ENCODE measurements at regions not wholly inside any gene's neighbourhood (a gene's known extent, or its start where the extent isn't known, plus 50 kb on each side); places are given as distances from the start of the nearest gene placed in this dataset.

DNA sequence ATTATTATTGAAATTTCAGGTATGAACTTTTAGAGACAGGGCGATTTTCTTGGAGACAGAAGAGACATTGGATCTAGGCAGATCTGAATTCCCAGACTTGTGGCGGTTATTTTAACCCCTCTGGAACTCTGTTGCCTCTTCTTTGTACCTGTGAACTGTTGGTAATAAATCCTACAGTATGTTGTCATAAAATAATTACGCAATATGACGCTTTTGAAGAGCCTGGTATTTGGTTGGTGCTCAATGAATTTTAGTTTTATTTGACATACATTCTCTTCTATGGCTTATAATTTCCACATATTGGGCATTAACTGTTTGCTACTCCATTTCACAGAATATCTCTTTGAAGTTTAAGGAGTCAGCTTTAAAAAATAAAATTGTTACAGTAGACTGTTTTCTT is 1496.1 kb upstream of the IGFBP7 start:
- no peak for FAIRE-seq

DNA sequence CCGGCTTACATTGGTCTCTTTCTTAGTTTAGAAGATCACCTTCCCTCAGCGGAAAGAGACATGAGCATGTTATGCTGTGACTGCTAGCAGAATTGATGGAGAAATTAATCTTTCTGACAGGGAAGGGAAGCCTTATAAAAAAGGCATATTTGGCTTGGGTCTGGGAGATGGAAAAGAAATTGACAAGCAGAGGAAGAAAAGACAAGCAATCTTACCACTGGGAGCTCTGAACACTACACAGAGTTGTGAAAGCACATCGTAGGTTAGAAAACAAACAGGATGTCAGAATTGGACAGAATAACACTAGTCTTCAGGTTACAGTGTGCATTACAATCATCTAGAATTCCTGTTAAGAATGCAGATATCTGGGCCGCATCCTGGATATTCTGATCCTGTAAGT is 1493.8 kb upstream of the IGFBP7 start:
- H3K9ac ChIP-seq (replicated peaks; ENCODE audit: extremely low read depth, insufficient read depth, low read length) = no peak overlapping the region
- H3K4me1 ChIP-seq (ENCODE audit: control insufficient read depth, extremely low read depth, insufficient read depth, low read length) = no peaks in the 10 kb centered on the region
- H2AFZ ChIP-seq (ENCODE audit: low read depth, low read length) = no peak overlapping the region
- H3K27me3 ChIP-seq (ENCODE audit: control insufficient read depth in 2 of 2, insufficient read depth in 2 of 2, low read length in 2 of 2) = no peaks in the 10 kb centered on the region
- no peaks in the 10 kb centered on the region for H3K9me3 ChIP-seq (replicated peaks; ENCODE audit: control insufficient read depth, insufficient read depth, low read length)
- intact Hi-C loops (cut with micrococcal nuclease) = no loop called here
- POLR2A ChIA-PET = no interaction called here
- H3K4me3 ChIP-seq (replicated peaks in 1 of 3; ENCODE audit: insufficient read depth in 1 of 3, low read depth in 1 of 3, low read length in 3 of 3) = no peak overlapping the region
- CTCF ChIA-PET = no interaction called here
- no peaks in the 10 kb centered on the region for H3K79me2 ChIP-seq (ENCODE audit: control insufficient read depth, insufficient read depth, low read length)
- H3K4me2 ChIP-seq (ENCODE audit: insufficient read depth, low read length) = no peak overlapping the region
- no TSS peak for BruUV-seq (replicated peaks)
- H3K27ac ChIP-seq (ENCODE audit: insufficient read depth, low read depth, low read length) = no peak overlapping the region
- no peaks in the 10 kb centered on the region for H3K9me1 ChIP-seq (replicated peaks; ENCODE audit: control insufficient read depth, extremely low read depth, insufficient read depth, low read length)
- dilution Hi-C loops (cut with MboI; ENCODE audit: extremely low pct_ligation_motif_present, low sequenced_read_pairs) = no loop called here
- TF ChIP-seq POLR2AphosphoS5 (IDR thresholded peaks at IDR 0.05; ENCODE audit: insufficient read depth, low read depth, low read length) (no peak), POLR2A (IDR thresholded peaks at IDR 0.05; ENCODE audit: low read depth, low read length) (no peak), EZH2 (IDR thresholded peaks at IDR 0.05; ENCODE audit: borderline replicate concordance, low read depth, low read length, severe bottlenecking) (no peak), GATA2 (IDR thresholded peaks at IDR 0.05; ENCODE audit: insufficient read depth, insufficient read length, low read depth, low read length) (no peak)
- TF ChIP-seq, protein P1, sequence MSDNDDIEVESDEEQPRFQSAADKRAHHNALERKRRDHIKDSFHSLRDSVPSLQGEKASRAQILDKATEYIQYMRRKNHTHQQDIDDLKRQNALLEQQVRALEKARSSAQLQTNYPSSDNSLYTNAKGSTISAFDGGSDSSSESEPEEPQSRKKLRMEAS (IDR thresholded peaks at IDR 0.05; ENCODE audit: insufficient read depth, insufficient read length) = no peak
- FAIRE-seq = no peak
- H4K20me1 ChIP-seq (replicated peaks; ENCODE audit: control insufficient read depth, extremely low read depth, insufficient read depth, low read length) = no peaks in the 10 kb centered on the region
- H3K36me3 ChIP-seq (ENCODE audit: control insufficient read depth in 2 of 2, extremely low read depth in 1 of 2, insufficient read depth in 2 of 2, low read length in 2 of 2) = no peaks in the 10 kb centered on the region
- no peak for DNase-seq (ENCODE audit: low read depth, low spot score)

More for the DNA sequence above, 1496.1 kb upstream of the IGFBP7 start:
- Histone ChIP-seq H3K9me3 (replicated peaks; ENCODE audit: control insufficient read depth, insufficient read depth, low read length) (no peaks in the 10 kb centered on the region), H3K27ac (ENCODE audit: insufficient read depth, low read depth, low read length) (no peak overlapping the region), H3K9ac (replicated peaks; ENCODE audit: extremely low read depth, insufficient read depth, low read length) (no peak overlapping the region), H2AFZ (ENCODE audit: low read depth, low read length) (no peak overlapping the region), H3K4me3 (replicated peaks in 1 of 3; ENCODE audit: insufficient read depth in 1 of 3, low read depth in 1 of 3, low read length in 3 of 3) (no peak overlapping the region), H3K4me1 (ENCODE audit: control insufficient read depth, extremely low read depth, insufficient read depth, low read length) (no peaks in the 10 kb centered on the region), H3K4me2 (ENCODE audit: insufficient read depth, low read length) (no peak overlapping the region), H4K20me1 (replicated peaks; ENCODE audit: control insufficient read depth, extremely low read depth, insufficient read depth, low read length) (no peaks in the 10 kb centered on the region), H3K27me3 (ENCODE audit: control insufficient read depth in 2 of 2, insufficient read depth in 2 of 2, low read length in 2 of 2) (no peaks in the 10 kb centered on the region), H3K36me3 (ENCODE audit: control insufficient read depth in 2 of 2, extremely low read depth in 1 of 2, insufficient read depth in 2 of 2, low read length in 2 of 2) (no peaks in the 10 kb centered on the region), H3K79me2 (ENCODE audit: control insufficient read depth, insufficient read depth, low read length) (no peaks in the 10 kb centered on the region), H3K9me1 (replicated peaks; ENCODE audit: control insufficient read depth, extremely low read depth, insufficient read depth, low read length) (no peaks in the 10 kb centered on the region)
- no peak for TF ChIP-seq JUN (IDR thresholded peaks at IDR 0.05; ENCODE audit: borderline replicate concordance, insufficient read depth, insufficient read length, low read depth)
- no peak for TF ChIP-seq FOS (IDR thresholded peaks at IDR 0.05; ENCODE audit: borderline replicate concordance, insufficient read depth, low read length)
- no peak for TF ChIP-seq EZH2 (IDR thresholded peaks at IDR 0.05; ENCODE audit: borderline replicate concordance, low read depth, low read length, severe bottlenecking)
- TF ChIP-seq MYC (IDR thresholded peaks at IDR 0.05; ENCODE audit: low read depth, low read length) = no peak
- TF ChIP-seq, protein P1 (IDR thresholded peaks at IDR 0.05; ENCODE audit: insufficient read depth, insufficient read length) = no peak
- no peak for TF ChIP-seq POLR2A (IDR thresholded peaks at IDR 0.05; ENCODE audit: low read depth, low read length)
- no peak for DNase-seq (ENCODE audit: low read depth, low spot score)
- CTCF ChIA-PET = no interaction called here
- POLR2A ChIA-PET = no interaction called here
- dilution Hi-C loops (cut with MboI; ENCODE audit: extremely low pct_ligation_motif_present, low sequenced_read_pairs) = no loop called here
- BruUV-seq (replicated peaks) = no TSS peak
- intact Hi-C loops (cut with micrococcal nuclease) = no loop called here

All from endothelial cell of umbilical vein (primary cell).